ENCODE measurements at regions not wholly inside any gene's neighbourhood (a gene's known extent, or its start where the extent isn't known, plus 50 kb on each side); places are given as distances from the start of the nearest gene placed in this dataset.

DNA sequence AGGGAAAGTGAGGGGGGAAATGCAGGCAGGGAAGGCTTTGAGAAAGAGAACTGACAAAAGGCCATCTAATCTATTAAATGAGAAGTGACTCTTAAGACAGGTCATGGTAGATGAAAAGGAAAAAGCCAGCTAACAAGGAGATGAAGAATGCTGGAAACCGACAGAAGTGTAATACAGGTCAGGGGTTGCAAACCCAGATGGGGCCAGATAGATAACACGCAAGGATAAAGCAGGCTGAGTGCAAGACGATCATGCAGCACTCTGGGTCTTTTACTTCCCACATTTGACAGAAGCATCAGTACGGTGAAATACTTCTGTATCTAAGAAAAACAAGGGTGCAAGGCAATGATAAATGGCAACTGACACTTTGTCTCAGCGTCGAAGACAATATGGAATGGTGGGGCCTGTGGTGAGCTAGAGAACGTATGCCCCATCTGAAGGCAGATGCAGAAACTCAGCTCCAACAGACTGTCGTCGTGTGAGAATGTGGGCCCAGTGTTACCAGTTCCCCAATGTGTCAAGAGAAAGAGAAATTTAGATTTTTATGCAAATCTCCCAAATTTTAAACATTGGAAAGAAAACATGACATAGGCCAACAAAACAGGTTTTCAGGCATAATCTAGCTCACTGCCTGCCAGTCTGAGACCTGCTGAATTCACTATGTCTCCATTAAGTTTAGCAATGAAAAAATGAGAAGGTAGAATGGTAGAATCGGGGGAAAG is 187.4 kb downstream of the PHLDA1 start:
- TF ChIP-seq JUNB (CRISPR knock-in tag; conservative IDR thresholded peaks at IDR 0.05): no peak
- no peak for TF ChIP-seq EP300 (IDR thresholded peaks at IDR 0.05; ENCODE audit: low read length)
- no peak for TF ChIP-seq POLR3A (IDR thresholded peaks at IDR 0.05; ENCODE audit: borderline replicate concordance, extremely low read depth, insufficient read depth, insufficient read length)
- TF ChIP-seq, protein P1, sequence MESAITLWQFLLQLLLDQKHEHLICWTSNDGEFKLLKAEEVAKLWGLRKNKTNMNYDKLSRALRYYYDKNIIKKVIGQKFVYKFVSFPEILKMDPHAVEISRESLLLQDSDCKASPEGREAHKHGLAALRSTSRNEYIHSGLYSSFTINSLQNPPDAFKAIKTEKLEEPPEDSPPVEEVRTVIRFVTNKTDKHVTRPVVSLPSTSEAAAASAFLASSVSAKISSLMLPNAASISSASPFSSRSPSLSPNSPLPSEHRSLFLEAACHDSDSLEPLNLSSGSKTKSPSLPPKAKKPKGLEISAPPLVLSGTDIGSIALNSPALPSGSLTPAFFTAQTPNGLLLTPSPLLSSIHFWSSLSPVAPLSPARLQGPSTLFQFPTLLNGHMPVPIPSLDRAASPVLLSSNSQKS (CRISPR knock-in tag; IDR thresholded peaks at IDR 0.05): no peak
- TF ChIP-seq TAF15 (IDR thresholded peaks at IDR 0.05; ENCODE audit: low read depth, low read length): no peak
- no peak for TF ChIP-seq CEBPZ (IDR thresholded peaks at IDR 0.05; ENCODE audit: borderline replicate concordance, low read depth, low read length)
- TF ChIP-seq HCFC1 (IDR thresholded peaks at IDR 0.05; ENCODE audit: low read depth, low read length): no peak
- TF ChIP-seq TARDBP (IDR thresholded peaks at IDR 0.05): no peak
- TF ChIP-seq MTA3 (IDR thresholded peaks at IDR 0.05; ENCODE audit: borderline replicate concordance): no peak
